Caco-2 (cell line): ENCODE measurements at regions not wholly inside any gene's neighbourhood (a gene's known extent, or its start where the extent isn't known, plus 50 kb on each side); places are given as distances from the start of the nearest gene placed in this dataset.

Experiments used
- BruUV-seq: library from RNA; stranded (reverse); fragments of 400-500 nt; replicated peaks from 2 replicates; lab custom pipeline; 2021; lab: Mats Ljungman, UMichigan
- CTCF ChIA-PET: fragments of 300-600 bp; sonication (Branson Sonifier 250); formaldehyde crosslinking; loops from one replicate; lab custom pipeline; 2022; ENCODE audit warnings: antibody characterized with exemption; lab: Charles Lee
- POLR2A ChIA-PET: fragments of 300-600 bp; sonication (Branson Sonifier 250); formaldehyde crosslinking; loops from one replicate; lab custom pipeline; 2022; ENCODE audit warnings: antibody characterized with exemption; lab: Charles Lee
- DNase-seq, 2 experiments: peaks; one replicate each; pipeline versions ENCODE4 v3.0.0 to v3.0.0-alpha.2; 2020 to 2022
- H3K27me3 ChIP-seq: replicated peaks from 2 replicates; pipeline ENCODE4 v1.6.0; 2011; ENCODE audit warnings: low read length; ENCODE audit not compliant: control insufficient read depth, insufficient read depth
- H3K36me3 ChIP-seq: 2 replicates; pipeline ENCODE4 v1.5.1; 2011; ENCODE audit warnings: low read length; ENCODE audit not compliant: control insufficient read depth, insufficient read depth
- H3K4me1 ChIP-seq: fragments of 250-450 bp; sonication (Bioruptor Pico); 2 replicates; pipeline ENCODE4 v1.5.1; 2020; ENCODE audit warnings: mild to moderate bottlenecking
- H3K4me3 ChIP-seq: 2 replicates; pipeline ENCODE4 v1.5.1; 2011; ENCODE audit warnings: low read depth, mild to moderate bottlenecking, control low read depth, low read length
- H3K9me3 ChIP-seq: fragments of 250-450 bp; sonication (Bioruptor Pico); 2 replicates; pipeline ENCODE4 v1.5.1; 2020; ENCODE audit warnings: mild to moderate bottlenecking, moderate library complexity
- H3K27ac Mint-ChIP-seq: one replicate; pipeline ENCODE4 v1.8.0; 2022; ENCODE audit warnings: mixed read lengths; ENCODE audit not compliant: unreplicated experiment
- H3K27me3 Mint-ChIP-seq: one replicate; pipeline ENCODE4 v1.8.0; 2022; ENCODE audit warnings: mixed read lengths; ENCODE audit not compliant: insufficient read depth, unreplicated experiment
- H3K36me3 Mint-ChIP-seq: one replicate; pipeline ENCODE4 v1.8.0; 2022; ENCODE audit warnings: mild to moderate bottlenecking, mixed read lengths; ENCODE audit not compliant: insufficient read depth, unreplicated experiment
- H3K4me1 Mint-ChIP-seq: one replicate; pipeline ENCODE4 v1.8.0; 2022; ENCODE audit warnings: low read depth, mixed read lengths; ENCODE audit not compliant: unreplicated experiment
- H3K4me3 Mint-ChIP-seq: one replicate; pipeline ENCODE4 v1.8.0; 2022; ENCODE audit warnings: mild to moderate bottlenecking, moderate library complexity, mixed read lengths; ENCODE audit not compliant: unreplicated experiment
- H3K9me3 Mint-ChIP-seq: one replicate; pipeline ENCODE4 v1.8.0; 2022; ENCODE audit warnings: mixed read lengths; ENCODE audit not compliant: unreplicated experiment
- CTCF ChIP-seq, 2 experiments: fragments of 200-600 bp in 1 of 2; IDR thresholded peaks; 1 replicate in 1 of 2; 2 replicates in 1 of 2; pipeline versions ENCODE4 v1.5.1 to v1.8.0; 2011 to 2022; ENCODE audit warnings: antibody characterized with exemption in 1 of 2, control low read depth in 1 of 2, inconsistent platforms in 1 of 2, low read depth in 1 of 2, low read length in 1 of 2, mild to moderate bottlenecking in 1 of 2, moderate library complexity in 1 of 2; ENCODE audit not compliant: insufficient read depth in 1 of 2, severe bottlenecking in 1 of 2, unreplicated experiment in 1 of 2
- intact Hi-C: fragments of 100-400 bp; cut with micrococcal nuclease; formaldehyde crosslinking; loops from one replicate; pipeline ENCODE4 v1.10.0; 2022; ENCODE audit not compliant: unreplicated experiment

- Histone ChIP-seq H3K4me3 (no peak overlapping the region), H3K4me1 (peaks cover 18% of the 10 kb centered on the region), H3K36me3 (no peaks in the 10 kb centered on the region), H3K27me3 (no peaks in the 10 kb centered on the region), H3K9me3 (no peaks in the 10 kb centered on the region; the same call in 1 of the 2 replicates)
- Mint-ChIP-seq H3K36me3 (peaks cover 6% of the 10 kb centered on the region), H3K9me3 (peaks cover 51% of the 10 kb centered on the region), H3K27ac (peak overlapping the region; percentile 39), H3K27me3 (no peaks in the 10 kb centered on the region), H3K4me3 (no peak overlapping the region), H3K4me1 (peaks cover 23% of the 10 kb centered on the region)
- DNase-seq = no peak
- intact Hi-C loops = no loop called here
- no peak for TF ChIP-seq CTCF (IDR thresholded peaks at IDR 0.05; ENCODE audit: insufficient read depth in 1 of 2, low read depth in 1 of 2, low read length in 1 of 2, severe bottlenecking in 1 of 2, unreplicated experiment in 1 of 2)
- ChIA-PET CTCF (no interaction called here), POLR2A (no interaction called here)
- BruUV-seq = no TSS peak
Observed at GRCh38 chr3:16102187-16102561, 72.3 kb upstream of the GALNT15 start.

GRCh38 chr3:16102905-16103364, 71.5 kb upstream of the GALNT15 start:
- peak in 1 of 2 experiments; percentile 2 for DNase-seq
- no TSS peak for BruUV-seq
- Histone ChIP-seq H3K36me3 (no peaks in the 10 kb centered on the region), H3K4me3 (no peak overlapping the region), H3K27me3 (no peaks in the 10 kb centered on the region), H3K4me1 (peaks cover 18% of the 10 kb centered on the region), H3K9me3 (no peaks in the 10 kb centered on the region; the same call in 1 of the 2 replicates)
- intact Hi-C loops = no loop called here
- CTCF ChIA-PET = no interaction called here
- H3K4me3 Mint-ChIP-seq = no peak overlapping the region
- no peak for TF ChIP-seq CTCF (IDR thresholded peaks at IDR 0.05; ENCODE audit: insufficient read depth in 1 of 2, low read depth in 1 of 2, low read length in 1 of 2, severe bottlenecking in 1 of 2, unreplicated experiment in 1 of 2)
- POLR2A ChIA-PET = no interaction called here
- peaks cover 58% of the 10 kb centered on the region for H3K9me3 Mint-ChIP-seq
- peak overlapping the region; percentile 39 for H3K27ac Mint-ChIP-seq
- H3K4me1 Mint-ChIP-seq = peaks cover 23% of the 10 kb centered on the region
- H3K27me3 Mint-ChIP-seq = no peaks in the 10 kb centered on the region
- peaks cover 6% of the 10 kb centered on the region for H3K36me3 Mint-ChIP-seq

GRCh38 chr3:16103472-16103871, 71.0 kb upstream of the GALNT15 start:
- Mint-ChIP-seq H3K4me1 (peaks cover 23% of the 10 kb centered on the region), H3K27ac (peak overlapping the region; percentile 39), H3K9me3 (peaks cover 60% of the 10 kb centered on the region), H3K4me3 (no peak overlapping the region), H3K36me3 (peaks cover 6% of the 10 kb centered on the region), H3K27me3 (no peaks in the 10 kb centered on the region)
- no peak for TF ChIP-seq CTCF (IDR thresholded peaks at IDR 0.05; ENCODE audit: insufficient read depth in 1 of 2, low read depth in 1 of 2, low read length in 1 of 2, severe bottlenecking in 1 of 2, unreplicated experiment in 1 of 2)
- BruUV-seq = no TSS peak
- no peak for DNase-seq
- Histone ChIP-seq H3K27me3 (no peaks in the 10 kb centered on the region), H3K4me1 (peaks cover 18% of the 10 kb centered on the region), H3K36me3 (no peaks in the 10 kb centered on the region), H3K4me3 (no peak overlapping the region), H3K9me3 (no peaks in the 10 kb centered on the region; the same call in 1 of the 2 replicates)
- intact Hi-C loops = no loop called here
- POLR2A ChIA-PET = no interaction called here
- CTCF ChIA-PET = no interaction called here
